T-helper 1 cell treated with Interleukin-12 subunit alpha and Interleukin-12 subunit beta and Interleukin-4 antibody, amounts not matched to agents 30 μg/mL and 1 μg/mL, for 36 hours (primary cell): ENCODE measurements at regions not wholly inside any gene's neighbourhood (a gene's known extent, or its start where the extent isn't known, plus 50 kb on each side); places are given as distances from the start of the nearest gene placed in this dataset.

Experiments used
- H3K27ac Mint-ChIP-seq: one replicate; pipeline ENCODE4 v1.8.0; 2021; ENCODE audit warnings: mild to moderate bottlenecking, mixed read lengths
- H3K27me3 Mint-ChIP-seq: one replicate; pipeline ENCODE4 v1.8.0; 2021; ENCODE audit warnings: low read depth, mixed read lengths
- H3K36me3 Mint-ChIP-seq: one replicate; pipeline ENCODE4 v1.8.0; 2021; ENCODE audit warnings: low read depth, mixed read lengths
- H3K4me1 Mint-ChIP-seq: one replicate; pipeline ENCODE4 v1.8.0; 2021; ENCODE audit warnings: low read depth, mixed read lengths
- H3K4me3 Mint-ChIP-seq: one replicate; pipeline ENCODE4 v1.8.0; 2021; ENCODE audit warnings: mild to moderate bottlenecking, moderate library complexity, mixed read lengths
- H3K9me3 Mint-ChIP-seq: one replicate; pipeline ENCODE4 v1.8.0; 2021; ENCODE audit warnings: mixed read lengths

DNA sequence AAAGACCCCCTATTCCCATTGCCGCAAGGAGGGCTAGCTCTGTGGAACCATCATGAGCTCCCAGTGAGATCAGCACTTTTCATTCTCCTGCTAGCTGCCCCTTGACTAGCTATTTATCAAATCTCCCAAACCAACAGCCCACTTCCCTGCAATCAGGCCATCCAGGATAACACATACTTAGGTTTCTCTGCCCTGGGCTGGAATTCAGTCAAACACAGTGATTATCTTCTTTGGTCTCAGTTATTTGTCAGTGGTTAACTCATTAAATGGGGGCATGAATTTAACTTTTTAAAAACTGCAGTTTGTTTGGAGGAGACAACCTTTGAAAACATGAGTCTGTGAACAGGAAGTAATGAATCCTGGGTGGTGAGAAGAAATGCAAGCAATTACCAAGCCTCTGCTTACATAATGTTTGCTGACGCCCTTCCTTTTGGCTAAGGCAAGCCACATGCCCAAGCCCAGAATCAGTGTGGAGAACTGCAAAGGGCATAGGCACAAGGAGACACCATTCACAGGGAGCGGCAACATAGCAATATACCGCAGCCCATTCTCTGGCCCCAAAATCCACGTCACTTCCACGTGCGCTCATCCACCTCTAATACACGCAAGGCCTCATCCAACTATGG is 275.0 kb downstream of the DRD1 start:
- Mint-ChIP-seq H3K9me3 (no peaks in the 10 kb centered on the region), H3K36me3 (no peaks in the 10 kb centered on the region), H3K27ac (no peak overlapping the region), H3K27me3 (no peaks in the 10 kb centered on the region), H3K4me1 (no peaks in the 10 kb centered on the region), H3K4me3 (no peak overlapping the region)

DNA sequence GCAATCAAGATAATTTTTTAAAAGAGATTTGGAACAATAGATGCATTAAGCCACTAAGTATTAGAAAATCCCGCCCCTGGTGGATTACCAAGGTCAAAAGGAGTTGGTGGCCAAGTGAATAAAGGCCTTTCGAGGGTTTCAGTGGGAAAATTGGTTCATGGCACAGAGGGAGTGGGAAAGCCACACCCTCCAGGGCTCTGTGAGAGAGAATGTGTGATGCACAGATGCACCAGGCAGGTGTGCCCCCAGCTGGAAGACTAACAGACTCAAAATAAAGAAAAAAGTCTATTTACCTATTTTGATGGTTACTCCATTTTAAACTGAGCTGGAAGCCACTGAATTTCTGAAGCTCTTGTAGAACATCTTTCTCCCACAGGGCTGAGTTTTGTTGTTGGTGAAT is 278.0 kb downstream of the DRD1 start:
- Mint-ChIP-seq H3K4me1 (no peaks in the 10 kb centered on the region), H3K4me3 (no peak overlapping the region), H3K27me3 (no peaks in the 10 kb centered on the region), H3K9me3 (no peaks in the 10 kb centered on the region), H3K36me3 (no peaks in the 10 kb centered on the region), H3K27ac (no peak overlapping the region)

DNA sequence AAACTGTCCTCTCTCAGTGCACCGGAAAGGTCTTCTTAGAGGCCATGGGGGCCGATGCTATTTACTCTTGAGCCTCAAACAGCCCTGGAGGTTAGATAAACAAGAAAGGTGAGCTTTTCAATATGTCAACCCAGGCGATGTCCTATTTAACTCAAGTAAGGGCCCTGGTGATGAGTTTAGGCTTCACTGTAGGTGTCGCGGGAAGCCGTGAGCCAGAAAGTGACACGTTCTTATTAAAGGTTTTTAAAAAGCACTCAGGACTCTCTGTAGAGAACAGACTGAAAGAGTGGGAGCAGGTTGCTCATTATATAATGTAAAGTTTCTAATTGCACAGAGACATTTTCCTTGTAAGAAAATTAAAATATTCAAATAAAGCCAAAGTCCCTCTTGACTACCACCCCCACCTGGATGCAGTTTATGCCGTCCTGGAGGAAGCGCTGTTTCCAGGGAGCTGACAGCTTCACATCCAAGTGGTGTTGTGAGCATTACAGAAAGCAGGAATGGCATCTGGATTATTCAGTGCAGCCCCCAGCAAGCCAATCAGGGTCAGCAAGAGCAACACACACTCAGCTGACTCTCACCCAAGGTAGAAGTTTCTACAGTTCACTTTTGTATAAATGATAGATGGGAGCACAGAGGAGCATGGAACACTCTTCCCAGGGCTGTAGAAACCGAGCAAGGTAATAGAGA is 280.3 kb downstream of the DRD1 start:
- no peak overlapping the region for H3K4me3 Mint-ChIP-seq
- no peaks in the 10 kb centered on the region for H3K36me3 Mint-ChIP-seq
- no peaks in the 10 kb centered on the region for H3K27me3 Mint-ChIP-seq
- no peak overlapping the region for H3K27ac Mint-ChIP-seq
- H3K4me1 Mint-ChIP-seq: no peaks in the 10 kb centered on the region
- H3K9me3 Mint-ChIP-seq: no peaks in the 10 kb centered on the region

DNA sequence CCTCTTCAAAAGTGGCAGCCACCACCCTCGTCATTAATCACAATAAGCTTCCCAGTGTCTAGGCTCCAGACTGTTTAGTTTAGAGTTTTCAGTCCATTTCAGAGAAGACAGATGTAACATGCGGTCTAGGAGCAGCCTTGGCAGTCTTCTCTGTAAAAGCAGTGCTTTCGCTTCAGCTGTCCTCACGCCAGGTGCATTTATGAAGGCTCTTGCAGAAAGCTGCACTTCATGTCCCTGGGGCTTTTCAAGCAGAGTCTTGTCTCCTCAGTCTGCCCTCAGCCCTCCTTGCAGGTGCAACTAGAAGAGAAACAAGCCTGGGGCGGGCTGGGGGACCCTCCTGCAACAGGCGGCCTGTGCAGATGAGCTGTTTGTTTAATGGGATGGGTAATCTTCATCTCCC is 281.9 kb downstream of the DRD1 start:
- H3K27me3 Mint-ChIP-seq: no peaks in the 10 kb centered on the region
- H3K4me1 Mint-ChIP-seq: no peaks in the 10 kb centered on the region
- H3K9me3 Mint-ChIP-seq: no peaks in the 10 kb centered on the region
- H3K36me3 Mint-ChIP-seq: no peaks in the 10 kb centered on the region
- no peak overlapping the region for H3K4me3 Mint-ChIP-seq
- H3K27ac Mint-ChIP-seq: no peak overlapping the region

DNA sequence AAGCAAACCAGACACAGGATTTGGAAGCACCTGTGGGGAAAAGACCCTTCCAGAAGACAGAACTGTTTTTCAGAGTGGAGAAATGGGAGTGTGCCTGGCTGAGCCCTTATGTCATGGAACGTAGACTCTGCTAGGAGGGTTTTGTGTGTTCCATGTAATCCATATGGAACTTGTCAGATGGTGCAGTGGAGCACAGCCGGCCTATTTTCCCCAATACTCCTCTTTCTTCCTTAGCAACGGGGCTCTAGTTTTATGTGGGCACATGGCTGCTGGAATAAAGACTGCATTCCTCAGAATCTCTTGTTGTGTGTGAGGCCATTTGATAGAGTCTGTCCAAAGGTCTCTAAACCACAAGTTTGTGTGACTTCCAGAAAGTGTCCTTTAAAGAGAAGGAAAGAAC is 284.0 kb downstream of the DRD1 start:
- Mint-ChIP-seq H3K27ac (no peak overlapping the region), H3K4me1 (no peaks in the 10 kb centered on the region), H3K4me3 (no peak overlapping the region), H3K36me3 (no peaks in the 10 kb centered on the region), H3K27me3 (no peaks in the 10 kb centered on the region), H3K9me3 (no peaks in the 10 kb centered on the region)

DNA sequence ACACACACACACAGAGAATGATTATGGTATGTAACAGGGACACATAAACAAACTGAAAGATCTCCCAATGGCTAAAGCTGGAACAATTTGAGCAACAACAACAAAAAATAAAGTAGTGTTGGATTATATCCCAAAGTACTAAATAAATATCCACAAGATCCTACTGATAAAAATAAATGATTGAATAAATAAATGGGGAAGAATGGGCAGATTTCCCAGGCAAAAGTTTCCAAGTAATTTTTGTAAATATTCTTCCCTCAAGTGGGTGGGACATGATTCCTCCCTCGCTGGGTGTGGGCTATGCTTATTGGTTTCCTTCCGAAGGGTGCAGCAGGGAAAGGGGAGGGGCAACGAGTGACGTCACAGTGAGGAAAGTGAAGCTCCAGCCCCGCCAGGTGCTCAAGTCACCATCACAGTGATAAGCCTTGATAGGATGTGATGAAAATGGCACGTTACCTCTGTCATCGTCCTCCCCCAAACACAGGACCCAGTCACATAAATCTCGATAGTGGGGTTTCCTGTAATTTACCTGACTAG is 295.3 kb downstream of the DRD1 start:
- Mint-ChIP-seq H3K9me3 (peaks cover 29% of the 10 kb centered on the region), H3K27ac (no peak overlapping the region), H3K36me3 (no peaks in the 10 kb centered on the region)

DNA sequence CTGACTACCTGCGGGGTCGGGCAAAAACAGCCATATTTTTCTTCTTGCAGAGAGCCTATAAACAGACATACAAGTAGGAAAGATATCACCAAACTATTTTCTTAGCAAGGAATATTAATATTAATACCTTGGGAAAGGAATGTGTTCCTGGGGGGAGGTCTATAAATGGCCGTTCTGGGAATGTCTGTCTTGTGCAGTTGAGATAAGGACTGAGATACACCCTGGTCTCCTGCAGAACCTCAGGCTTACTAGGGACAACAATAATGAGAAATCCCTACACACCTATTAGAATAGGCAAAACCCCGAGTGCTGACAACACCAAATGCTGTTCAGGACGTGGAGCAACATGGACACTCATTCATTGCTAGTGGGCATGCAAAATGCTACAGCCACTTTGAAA is 297.2 kb downstream of the DRD1 start:
- Mint-ChIP-seq H3K4me1 (no peaks in the 10 kb centered on the region), H3K27ac (no peak overlapping the region), H3K27me3 (no peaks in the 10 kb centered on the region), H3K36me3 (no peaks in the 10 kb centered on the region), H3K9me3 (peaks cover 29% of the 10 kb centered on the region), H3K4me3 (no peak overlapping the region)

More for the DNA sequence above, 295.3 kb downstream of the DRD1 start:
- Mint-ChIP-seq H3K4me3 (no peak overlapping the region), H3K4me1 (no peaks in the 10 kb centered on the region), H3K27me3 (no peaks in the 10 kb centered on the region)

DNA sequence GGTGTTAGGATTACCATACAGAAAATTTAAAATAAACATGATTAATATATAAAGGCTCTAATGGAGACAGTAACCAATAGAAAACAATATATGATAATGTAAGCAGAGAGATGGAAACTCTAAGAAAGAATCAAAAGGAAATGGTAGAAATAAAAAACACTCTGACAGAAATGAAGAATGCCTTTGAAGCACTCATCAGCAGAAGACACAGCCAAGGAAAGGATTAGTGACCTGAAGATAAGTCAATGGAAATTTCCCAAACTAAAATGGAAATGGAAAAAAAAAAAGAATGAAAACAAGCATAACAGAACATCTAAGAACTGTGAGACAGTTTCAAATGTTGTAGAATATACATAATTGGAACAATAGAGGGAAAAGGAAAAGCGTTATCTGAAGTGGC is 302.6 kb downstream of the DRD1 start:
- peaks cover 34% of the 10 kb centered on the region for H3K9me3 Mint-ChIP-seq
- no peak overlapping the region for H3K27ac Mint-ChIP-seq
- H3K27me3 Mint-ChIP-seq: no peaks in the 10 kb centered on the region
- H3K4me3 Mint-ChIP-seq: no peak overlapping the region
- no peaks in the 10 kb centered on the region for H3K36me3 Mint-ChIP-seq
- H3K4me1 Mint-ChIP-seq: no peaks in the 10 kb centered on the region

DNA sequence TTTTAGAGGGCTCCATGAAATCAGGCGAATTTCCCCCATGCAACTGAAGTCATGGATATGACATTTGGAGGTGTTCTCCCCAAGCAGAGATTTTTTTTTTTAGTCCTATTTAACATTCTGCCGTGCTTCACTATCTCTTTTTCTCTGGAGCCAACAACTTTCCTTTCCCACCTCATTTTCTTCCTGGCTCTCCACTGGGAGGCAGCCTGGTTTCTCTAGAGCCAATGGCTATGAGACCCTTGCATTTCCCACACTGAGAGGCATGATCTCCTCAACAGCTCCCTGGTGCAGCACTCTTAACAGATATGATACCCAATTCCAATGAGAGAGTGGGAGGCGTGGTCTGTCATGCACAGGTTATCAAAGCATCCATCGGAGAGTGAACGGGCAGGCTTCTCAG is 310.8 kb downstream of the DRD1 start:
- H3K9me3 Mint-ChIP-seq: peaks cover 9% of the 10 kb centered on the region
- no peak overlapping the region for H3K4me3 Mint-ChIP-seq
- no peaks in the 10 kb centered on the region for H3K27me3 Mint-ChIP-seq
- H3K27ac Mint-ChIP-seq: no peak overlapping the region
- H3K4me1 Mint-ChIP-seq: no peaks in the 10 kb centered on the region
- H3K36me3 Mint-ChIP-seq: no peaks in the 10 kb centered on the region

DNA sequence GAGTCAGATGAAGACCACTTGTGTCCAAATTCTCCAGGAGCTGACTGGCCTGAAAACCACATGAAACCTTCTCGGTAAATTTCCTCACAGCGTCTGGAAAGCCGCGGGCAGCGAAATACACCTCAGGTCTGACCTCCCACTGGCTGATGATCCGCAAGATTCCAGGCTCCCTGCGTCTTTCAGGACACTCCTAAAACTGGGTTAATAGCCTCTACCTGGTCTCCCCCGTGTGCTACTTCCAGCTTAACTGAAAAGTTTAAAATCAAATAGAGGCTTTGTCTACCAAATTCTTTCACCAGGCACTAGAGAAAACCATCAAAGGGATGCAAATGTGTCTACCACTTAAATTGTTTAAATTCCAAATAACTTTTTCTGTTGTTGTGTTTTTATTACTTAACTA is 312.6 kb downstream of the DRD1 start:
- H3K9me3 Mint-ChIP-seq: peaks cover 9% of the 10 kb centered on the region
- no peaks in the 10 kb centered on the region for H3K27me3 Mint-ChIP-seq
- no peak overlapping the region for H3K4me3 Mint-ChIP-seq
- no peaks in the 10 kb centered on the region for H3K36me3 Mint-ChIP-seq
- no peaks in the 10 kb centered on the region for H3K4me1 Mint-ChIP-seq
- H3K27ac Mint-ChIP-seq: no peak overlapping the region

DNA sequence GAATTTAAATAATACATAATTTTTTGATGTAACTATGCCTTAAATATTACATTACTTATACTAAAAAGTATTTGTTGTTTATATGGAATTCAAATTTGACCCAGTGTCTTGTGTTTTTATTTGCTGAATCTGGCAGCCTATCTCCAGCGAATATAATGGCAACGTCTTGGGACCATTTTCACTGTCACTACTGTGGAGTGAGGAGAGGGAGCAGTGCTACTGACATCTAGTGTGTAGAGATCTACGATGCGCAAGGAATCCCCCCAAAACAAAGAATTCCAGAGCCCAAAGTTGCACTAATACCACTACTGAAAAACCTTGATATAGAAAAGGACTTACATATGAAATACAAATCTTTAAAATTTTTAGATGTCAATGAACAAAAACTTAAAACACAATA is 314.4 kb downstream of the DRD1 start:
- Mint-ChIP-seq H3K9me3 (no peaks in the 10 kb centered on the region), H3K27me3 (no peaks in the 10 kb centered on the region), H3K27ac (no peak overlapping the region), H3K36me3 (no peaks in the 10 kb centered on the region), H3K4me3 (no peak overlapping the region), H3K4me1 (no peaks in the 10 kb centered on the region)

DNA sequence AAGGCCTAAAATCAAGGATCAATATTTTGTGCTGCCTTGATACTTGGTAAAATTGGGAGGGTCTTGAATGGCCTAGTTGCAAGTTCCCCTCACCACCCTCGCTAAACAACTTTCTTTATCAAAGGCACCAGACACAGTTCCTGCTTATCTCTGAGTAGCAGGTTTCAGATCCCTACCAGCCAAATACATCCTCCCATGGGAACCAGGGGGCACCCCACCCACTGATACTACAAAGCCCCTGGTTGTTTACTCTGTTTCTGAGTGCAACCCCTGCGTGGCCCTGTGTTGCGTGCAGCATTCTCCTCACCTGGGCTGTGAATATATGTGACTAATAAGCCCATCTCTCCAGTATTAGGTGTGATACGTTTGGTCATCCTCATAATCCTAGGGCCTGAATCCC is 314.9 kb downstream of the DRD1 start:
- Mint-ChIP-seq H3K36me3 (no peaks in the 10 kb centered on the region), H3K27ac (no peak overlapping the region), H3K4me1 (no peaks in the 10 kb centered on the region), H3K4me3 (no peak overlapping the region), H3K27me3 (no peaks in the 10 kb centered on the region), H3K9me3 (no peaks in the 10 kb centered on the region)

DNA sequence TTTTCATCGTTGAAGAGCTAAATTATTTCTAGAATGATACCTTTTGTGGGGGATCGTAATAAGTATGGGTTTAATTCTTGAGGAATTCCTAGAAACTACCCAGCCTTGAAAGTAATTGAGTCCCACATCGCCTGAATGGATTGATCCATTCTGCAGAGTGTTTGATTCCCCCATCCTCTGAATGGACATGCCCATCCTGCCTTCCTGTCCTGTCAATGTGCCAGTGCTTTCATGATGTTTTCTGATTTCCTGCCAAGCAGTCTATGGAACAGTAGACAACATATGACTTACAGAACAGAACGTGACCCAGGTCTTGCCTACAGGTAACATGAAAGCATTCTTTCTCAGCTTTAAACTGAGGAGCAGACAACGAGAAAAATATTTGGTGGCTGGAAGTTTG is 319.2 kb downstream of the DRD1 start:
- H3K4me1 Mint-ChIP-seq: no peaks in the 10 kb centered on the region
- no peaks in the 10 kb centered on the region for H3K36me3 Mint-ChIP-seq
- H3K27me3 Mint-ChIP-seq: no peaks in the 10 kb centered on the region
- H3K27ac Mint-ChIP-seq: no peak overlapping the region
- no peaks in the 10 kb centered on the region for H3K9me3 Mint-ChIP-seq
- H3K4me3 Mint-ChIP-seq: no peak overlapping the region

DNA sequence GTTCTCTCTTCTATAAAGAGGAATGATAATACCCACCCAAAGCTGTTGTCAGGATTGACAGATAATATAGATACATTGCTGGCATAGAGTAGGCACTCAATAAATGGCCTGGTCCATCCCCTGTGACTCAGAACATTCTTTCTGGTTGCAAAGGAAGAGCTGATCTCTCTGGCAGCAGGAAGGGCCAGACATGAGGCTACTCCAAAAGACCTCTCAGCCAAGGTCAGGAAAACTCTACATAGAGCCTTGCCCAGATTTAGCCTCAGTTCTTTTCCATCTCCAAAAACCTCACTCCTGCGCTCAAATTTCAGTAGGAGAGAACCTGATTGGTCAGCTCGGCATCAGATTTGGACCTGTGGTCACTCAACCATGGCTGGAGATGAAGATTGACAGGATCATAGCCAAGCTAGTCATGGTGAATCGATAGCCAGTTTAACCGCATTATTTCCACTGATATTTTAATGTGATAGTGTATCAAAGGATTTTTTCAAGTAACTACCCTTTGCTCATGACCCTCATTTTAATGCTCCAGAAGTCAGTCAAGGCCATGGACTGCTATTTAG is 319.6 kb downstream of the DRD1 start:
- Mint-ChIP-seq H3K9me3 (no peaks in the 10 kb centered on the region), H3K4me1 (no peaks in the 10 kb centered on the region), H3K36me3 (no peaks in the 10 kb centered on the region), H3K4me3 (no peak overlapping the region), H3K27me3 (no peaks in the 10 kb centered on the region), H3K27ac (no peak overlapping the region)

DNA sequence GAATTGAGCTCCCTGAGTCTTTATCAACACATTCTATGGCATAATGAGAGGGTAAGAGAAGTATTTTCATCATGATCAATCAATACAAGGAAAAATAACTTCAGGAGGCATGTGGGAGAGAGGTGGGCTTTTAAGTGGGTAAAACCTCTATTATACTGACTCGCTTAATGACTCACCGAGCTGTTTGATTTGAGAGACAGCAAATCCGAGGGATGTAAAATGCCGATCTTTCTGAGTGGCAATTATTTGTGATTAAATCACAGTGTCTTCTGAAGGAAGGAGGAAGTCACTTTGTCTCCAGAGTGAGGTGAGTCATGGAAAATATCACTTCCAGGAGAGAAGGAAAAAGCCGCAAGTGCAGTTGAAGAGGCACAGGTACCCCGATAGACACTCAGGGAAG is 320.4 kb downstream of the DRD1 start:
- H3K27ac Mint-ChIP-seq: no peak overlapping the region
- H3K9me3 Mint-ChIP-seq: no peaks in the 10 kb centered on the region
- H3K4me1 Mint-ChIP-seq: no peaks in the 10 kb centered on the region
- no peaks in the 10 kb centered on the region for H3K27me3 Mint-ChIP-seq
- no peak overlapping the region for H3K4me3 Mint-ChIP-seq
- H3K36me3 Mint-ChIP-seq: no peaks in the 10 kb centered on the region
